ENCODE measurements at regions not wholly inside any gene's neighbourhood (a gene's known extent, or its start where the extent isn't known, plus 50 kb on each side); places are given as distances from the start of the nearest gene placed in this dataset.

GRCh38 chr2:18444806-18445205 lies 115.6 kb downstream of the RDH14 start:
- Mint-ChIP-seq H3K27me3 (ENCODE audit: low read depth) (peaks cover 10% of the 10 kb centered on the region), H3K27ac (no peak overlapping the region), H3K4me1 (ENCODE audit: low read depth) (no peaks in the 10 kb centered on the region), H3K4me3 (no peak overlapping the region), H3K36me3 (ENCODE audit: low read depth) (no peaks in the 10 kb centered on the region), H3K9me3 (no peaks in the 10 kb centered on the region)

GRCh38 chr2:18441583-18441982 lies 118.9 kb downstream of the RDH14 start:
- H3K4me1 Mint-ChIP-seq (ENCODE audit: low read depth), result no peaks in the 10 kb centered on the region

GRCh38 chr2:18440777-18441176 lies 119.7 kb downstream of the RDH14 start:
- Mint-ChIP-seq H3K27me3 (ENCODE audit: low read depth) (peaks cover 15% of the 10 kb centered on the region), H3K4me3 (no peak overlapping the region), H3K4me1 (ENCODE audit: low read depth) (no peaks in the 10 kb centered on the region), H3K27ac (no peak overlapping the region), H3K36me3 (ENCODE audit: low read depth) (no peaks in the 10 kb centered on the region), H3K9me3 (no peaks in the 10 kb centered on the region)

More at GRCh38 chr2:18441583-18441982, 118.9 kb downstream of the RDH14 start:
- Mint-ChIP-seq H3K36me3 (ENCODE audit: low read depth) (no peaks in the 10 kb centered on the region), H3K4me3 (no peak overlapping the region), H3K27ac (no peak overlapping the region), H3K27me3 (ENCODE audit: low read depth) (peaks cover 14% of the 10 kb centered on the region), H3K9me3 (no peaks in the 10 kb centered on the region)

- H3K4me1 Mint-ChIP-seq (ENCODE audit: low read depth), result no peaks in the 10 kb centered on the region
- peaks cover 15% of the 10 kb centered on the region for H3K27me3 Mint-ChIP-seq (ENCODE audit: low read depth)
- no peak overlapping the region for H3K27ac Mint-ChIP-seq
- H3K4me3 Mint-ChIP-seq, result no peak overlapping the region
- no peaks in the 10 kb centered on the region for H3K9me3 Mint-ChIP-seq
- H3K36me3 Mint-ChIP-seq (ENCODE audit: low read depth), result no peaks in the 10 kb centered on the region
Observed at GRCh38 chr2:18440141-18440661, 120.3 kb downstream of the RDH14 start.

GRCh38 chr2:18439716-18440115 lies 120.7 kb downstream of the RDH14 start:
- H3K27ac Mint-ChIP-seq, result no peak overlapping the region
- H3K4me1 Mint-ChIP-seq (ENCODE audit: low read depth), result no peaks in the 10 kb centered on the region

GRCh38 chr2:18437909-18438308 lies 122.5 kb downstream of the RDH14 start:
- H3K9me3 Mint-ChIP-seq, result no peaks in the 10 kb centered on the region
- peaks cover 9% of the 10 kb centered on the region for H3K27me3 Mint-ChIP-seq (ENCODE audit: low read depth)
- no peaks in the 10 kb centered on the region for H3K4me1 Mint-ChIP-seq (ENCODE audit: low read depth)
- no peaks in the 10 kb centered on the region for H3K36me3 Mint-ChIP-seq (ENCODE audit: low read depth)
- H3K27ac Mint-ChIP-seq, result no peak overlapping the region
- no peak overlapping the region for H3K4me3 Mint-ChIP-seq

More at GRCh38 chr2:18439716-18440115, 120.7 kb downstream of the RDH14 start:
- no peaks in the 10 kb centered on the region for H3K36me3 Mint-ChIP-seq (ENCODE audit: low read depth)
- H3K9me3 Mint-ChIP-seq, result no peaks in the 10 kb centered on the region
- peaks cover 15% of the 10 kb centered on the region for H3K27me3 Mint-ChIP-seq (ENCODE audit: low read depth)
- H3K4me3 Mint-ChIP-seq, result no peak overlapping the region

GRCh38 chr2:18436503-18437005 lies 123.9 kb downstream of the RDH14 start:
- Mint-ChIP-seq H3K4me1 (ENCODE audit: low read depth) (no peaks in the 10 kb centered on the region), H3K27ac (no peak overlapping the region), H3K36me3 (ENCODE audit: low read depth) (no peaks in the 10 kb centered on the region), H3K4me3 (no peak overlapping the region), H3K9me3 (no peaks in the 10 kb centered on the region), H3K27me3 (ENCODE audit: low read depth) (peaks cover 4% of the 10 kb centered on the region)

GRCh38 chr2:18435426-18436037 lies 124.9 kb downstream of the RDH14 start:
- Mint-ChIP-seq H3K27ac (no peak overlapping the region), H3K4me3 (no peak overlapping the region), H3K36me3 (ENCODE audit: low read depth) (no peaks in the 10 kb centered on the region), H3K4me1 (ENCODE audit: low read depth) (no peaks in the 10 kb centered on the region), H3K9me3 (no peaks in the 10 kb centered on the region), H3K27me3 (ENCODE audit: low read depth) (peaks cover 4% of the 10 kb centered on the region)

- no peaks in the 10 kb centered on the region for H3K36me3 Mint-ChIP-seq (ENCODE audit: low read depth)
- no peak overlapping the region for H3K27ac Mint-ChIP-seq
- H3K9me3 Mint-ChIP-seq, result no peaks in the 10 kb centered on the region
- no peak overlapping the region for H3K4me3 Mint-ChIP-seq
- H3K4me1 Mint-ChIP-seq (ENCODE audit: low read depth), result no peaks in the 10 kb centered on the region
- H3K27me3 Mint-ChIP-seq (ENCODE audit: low read depth), result peaks cover 4% of the 10 kb centered on the region
Observed at GRCh38 chr2:18433872-18434271, 126.6 kb downstream of the RDH14 start.

GRCh38 chr2:18432999-18433398 lies 127.5 kb downstream of the RDH14 start:
- H3K36me3 Mint-ChIP-seq (ENCODE audit: low read depth), result no peaks in the 10 kb centered on the region
- H3K4me3 Mint-ChIP-seq, result no peak overlapping the region
- H3K27ac Mint-ChIP-seq, result no peak overlapping the region
- H3K9me3 Mint-ChIP-seq, result no peaks in the 10 kb centered on the region
- peaks cover 4% of the 10 kb centered on the region for H3K27me3 Mint-ChIP-seq (ENCODE audit: low read depth)
- H3K4me1 Mint-ChIP-seq (ENCODE audit: low read depth), result no peaks in the 10 kb centered on the region

- Mint-ChIP-seq H3K36me3 (ENCODE audit: low read depth) (no peaks in the 10 kb centered on the region), H3K27ac (no peak overlapping the region), H3K27me3 (ENCODE audit: low read depth) (no peaks in the 10 kb centered on the region), H3K4me1 (ENCODE audit: low read depth) (no peaks in the 10 kb centered on the region), H3K4me3 (no peak overlapping the region), H3K9me3 (no peaks in the 10 kb centered on the region)
Observed at GRCh38 chr2:18430996-18431748, 129.3 kb downstream of the RDH14 start.

- no peaks in the 10 kb centered on the region for H3K9me3 Mint-ChIP-seq
- H3K4me1 Mint-ChIP-seq (ENCODE audit: low read depth), result no peaks in the 10 kb centered on the region
- no peaks in the 10 kb centered on the region for H3K27me3 Mint-ChIP-seq (ENCODE audit: low read depth)
- H3K27ac Mint-ChIP-seq, result no peak overlapping the region
- H3K4me3 Mint-ChIP-seq, result no peak overlapping the region
- no peaks in the 10 kb centered on the region for H3K36me3 Mint-ChIP-seq (ENCODE audit: low read depth)
Observed at GRCh38 chr2:18428516-18428915, 131.9 kb downstream of the RDH14 start.

GRCh38 chr2:18427762-18428161 lies 132.7 kb downstream of the RDH14 start:
- H3K4me1 Mint-ChIP-seq (ENCODE audit: low read depth), result no peaks in the 10 kb centered on the region
- no peak overlapping the region for H3K27ac Mint-ChIP-seq
- H3K4me3 Mint-ChIP-seq, result no peak overlapping the region
- H3K27me3 Mint-ChIP-seq (ENCODE audit: low read depth), result peaks cover 3% of the 10 kb centered on the region
- H3K36me3 Mint-ChIP-seq (ENCODE audit: low read depth), result no peaks in the 10 kb centered on the region
- H3K9me3 Mint-ChIP-seq, result no peaks in the 10 kb centered on the region

GRCh38 chr2:18426174-18426573 lies 134.3 kb downstream of the RDH14 start:
- H3K27me3 Mint-ChIP-seq (ENCODE audit: low read depth), result peaks cover 6% of the 10 kb centered on the region
- no peaks in the 10 kb centered on the region for H3K4me1 Mint-ChIP-seq (ENCODE audit: low read depth)
- H3K9me3 Mint-ChIP-seq, result no peaks in the 10 kb centered on the region
- H3K27ac Mint-ChIP-seq, result no peak overlapping the region
- H3K36me3 Mint-ChIP-seq (ENCODE audit: low read depth), result no peaks in the 10 kb centered on the region
- H3K4me3 Mint-ChIP-seq, result no peak overlapping the region

- H3K27ac Mint-ChIP-seq, result no peak overlapping the region
- no peaks in the 10 kb centered on the region for H3K9me3 Mint-ChIP-seq
- no peak overlapping the region for H3K4me3 Mint-ChIP-seq
- peaks cover 6% of the 10 kb centered on the region for H3K27me3 Mint-ChIP-seq (ENCODE audit: low read depth)
- H3K36me3 Mint-ChIP-seq (ENCODE audit: low read depth), result no peaks in the 10 kb centered on the region
- no peaks in the 10 kb centered on the region for H3K4me1 Mint-ChIP-seq (ENCODE audit: low read depth)
Observed at GRCh38 chr2:18425210-18425703, 135.2 kb downstream of the RDH14 start.

Measured in T-helper 1 cell treated with Interleukin-12 subunit alpha and Interleukin-12 subunit beta and Interleukin-4 antibody, amounts not matched to agents 30 μg/mL and 1 μg/mL, for 36 hours (primary cell).